ENCODE measurements at regions not wholly inside any gene's neighbourhood (a gene's known extent, or its start where the extent isn't known, plus 50 kb on each side); places are given as distances from the start of the nearest gene placed in this dataset.

DNA sequence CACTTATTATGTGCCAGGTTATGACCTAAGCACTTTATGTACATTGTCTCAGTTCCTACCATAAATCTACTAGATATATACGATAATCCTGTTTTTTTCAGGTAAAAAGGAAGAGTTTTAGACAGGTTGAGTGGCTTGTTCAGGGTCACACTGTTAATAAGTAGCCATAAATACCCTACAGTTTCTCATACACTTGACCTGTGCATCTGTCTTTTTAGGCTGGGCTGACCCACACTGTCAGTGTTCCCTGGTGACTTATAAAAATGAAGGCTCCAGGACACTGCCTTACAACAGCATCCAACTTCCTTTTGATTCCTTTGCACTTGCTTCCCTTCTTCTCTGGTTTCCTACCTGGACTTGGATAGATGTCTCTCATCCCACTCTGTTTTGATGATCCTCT, 78.2 kb upstream of the PAQR3 start:
- H3K4me3 ChIP-seq (ENCODE audit: control extremely low read depth in 1 of 5, extremely low read depth in 1 of 5, insufficient read depth in 1 of 5, low read depth in 2 of 5, low read length in 4 of 5) = no peak overlapping the region
- no peak overlapping the region for H2AFZ ChIP-seq (ENCODE audit: insufficient read depth, low read depth, low read length, poor library complexity, severe bottlenecking)
- H3K4me1 ChIP-seq (ENCODE audit: control insufficient read depth in 2 of 2, insufficient read depth in 2 of 2, low read length in 2 of 2) = no peaks in the 10 kb centered on the region
- no peak overlapping the region for H3K4me2 ChIP-seq (replicated peaks; ENCODE audit: low read depth, low read length, poor library complexity, severe bottlenecking)
- no peaks in the 10 kb centered on the region for H3K27me3 ChIP-seq (replicated peaks in 1 of 4; ENCODE audit: control extremely low read depth in 1 of 4, control insufficient read depth in 3 of 4, insufficient read depth in 4 of 4, low read length in 3 of 4)
- Mint-ChIP-seq H3K27me3 (peaks cover 4% of the 10 kb centered on the region), H3K9me3 (ENCODE audit: insufficient read depth) (no peaks in the 10 kb centered on the region), H3K4me3 (no peak overlapping the region), H3K27ac (no peak overlapping the region), H3K4me1 (no peaks in the 10 kb centered on the region)
- CTCF ChIA-PET = no interaction called here
- WGBS (ENCODE audit: insufficient coverage) = no CpG with 5 or more reads among the region's 1 CpG
- no peaks in the 10 kb centered on the region for H3K9me3 ChIP-seq (ENCODE audit: control extremely low read depth in 1 of 3, control insufficient read depth in 2 of 3, insufficient read depth in 1 of 3, low read length in 2 of 3)
- POLR2A ChIA-PET = no interaction called here
- H3K79me2 ChIP-seq (ENCODE audit: control insufficient read depth, insufficient read depth, low read length) = no peaks in the 10 kb centered on the region
- TF ChIP-seq EZH2 (IDR thresholded peaks at IDR 0.05; ENCODE audit: borderline replicate concordance, insufficient read depth, low read depth, low read length, poor library complexity, severe bottlenecking) = no peak
- TF ChIP-seq, protein P1, sequence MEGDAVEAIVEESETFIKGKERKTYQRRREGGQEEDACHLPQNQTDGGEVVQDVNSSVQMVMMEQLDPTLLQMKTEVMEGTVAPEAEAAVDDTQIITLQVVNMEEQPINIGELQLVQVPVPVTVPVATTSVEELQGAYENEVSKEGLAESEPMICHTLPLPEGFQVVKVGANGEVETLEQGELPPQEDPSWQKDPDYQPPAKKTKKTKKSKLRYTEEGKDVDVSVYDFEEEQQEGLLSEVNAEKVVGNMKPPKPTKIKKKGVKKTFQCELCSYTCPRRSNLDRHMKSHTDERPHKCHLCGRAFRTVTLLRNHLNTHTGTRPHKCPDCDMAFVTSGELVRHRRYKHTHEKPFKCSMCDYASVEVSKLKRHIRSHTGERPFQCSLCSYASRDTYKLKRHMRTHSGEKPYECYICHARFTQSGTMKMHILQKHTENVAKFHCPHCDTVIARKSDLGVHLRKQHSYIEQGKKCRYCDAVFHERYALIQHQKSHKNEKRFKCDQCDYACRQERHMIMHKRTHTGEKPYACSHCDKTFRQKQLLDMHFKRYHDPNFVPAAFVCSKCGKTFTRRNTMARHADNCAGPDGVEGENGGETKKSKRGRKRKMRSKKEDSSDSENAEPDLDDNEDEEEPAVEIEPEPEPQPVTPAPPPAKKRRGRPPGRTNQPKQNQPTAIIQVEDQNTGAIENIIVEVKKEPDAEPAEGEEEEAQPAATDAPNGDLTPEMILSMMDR (IDR thresholded peaks at IDR 0.05) = no peak
- DNase-seq (no peak), ATAC-seq (ENCODE audit: low read depth) (no peak)
- no peaks in the 10 kb centered on the region for H4K20me1 ChIP-seq (ENCODE audit: control insufficient read depth, insufficient read depth, low read length, poor library complexity, severe bottlenecking)
- intact Hi-C loops (cut with micrococcal nuclease) = no loop called here
- no peak overlapping the region for H3K9ac ChIP-seq (ENCODE audit: low read length)
- no peak overlapping the region for H3K27ac ChIP-seq (ENCODE audit: low read length in 2 of 2)
- H3K36me3 ChIP-seq (replicated peaks in 1 of 2; ENCODE audit: control extremely low read depth in 1 of 2, control insufficient read depth in 1 of 2, extremely low read depth in 1 of 2, insufficient read depth in 2 of 2, low read length in 1 of 2) = no peaks in the 10 kb centered on the region

DNA sequence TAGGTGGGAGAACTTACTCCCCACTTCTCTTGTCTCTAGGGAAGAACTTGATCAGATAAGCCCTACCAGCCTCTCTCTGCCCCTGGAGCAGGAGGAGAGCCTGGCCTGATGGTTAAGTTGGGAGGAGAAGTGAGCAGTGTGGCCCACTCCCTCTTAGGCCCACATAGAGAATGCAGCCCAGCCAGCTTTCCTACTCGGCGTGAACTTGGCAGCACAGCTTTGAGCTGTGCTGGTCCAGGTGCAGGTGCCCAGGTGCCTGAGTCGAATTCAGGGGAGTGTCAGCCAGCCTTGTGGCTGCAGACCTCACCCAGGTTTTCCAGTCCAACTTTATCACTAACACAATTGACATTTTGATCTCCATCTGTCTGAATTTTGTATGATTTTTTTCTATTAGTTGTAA, 77.6 kb upstream of the PAQR3 start:
- ChIA-PET CTCF (no interaction called here), POLR2A (no interaction called here)
- DNase-seq = no peak
- WGBS (ENCODE audit: insufficient coverage) = 100% methylated on average over 2 of the region's 3 CpGs
- H3K27ac Mint-ChIP-seq = no peak overlapping the region
- no peak for ATAC-seq (ENCODE audit: low read depth)
- no peaks in the 10 kb centered on the region for H3K79me2 ChIP-seq (ENCODE audit: control insufficient read depth, insufficient read depth, low read length)
- TF ChIP-seq EZH2 (IDR thresholded peaks at IDR 0.05; ENCODE audit: borderline replicate concordance, insufficient read depth, low read depth, low read length, poor library complexity, severe bottlenecking) = no peak
- H2AFZ ChIP-seq (ENCODE audit: insufficient read depth, low read depth, low read length, poor library complexity, severe bottlenecking) = no peak overlapping the region
- no peak overlapping the region for H3K27ac ChIP-seq (ENCODE audit: low read length in 2 of 2)
- no peaks in the 10 kb centered on the region for H3K27me3 ChIP-seq (replicated peaks in 1 of 4; ENCODE audit: control extremely low read depth in 1 of 4, control insufficient read depth in 3 of 4, insufficient read depth in 4 of 4, low read length in 3 of 4)
- H3K9me3 ChIP-seq (ENCODE audit: control extremely low read depth in 1 of 3, control insufficient read depth in 2 of 3, insufficient read depth in 1 of 3, low read length in 2 of 3) = no peaks in the 10 kb centered on the region
- no peak overlapping the region for H3K4me3 Mint-ChIP-seq
- intact Hi-C loops (cut with micrococcal nuclease) = no loop called here
- no peaks in the 10 kb centered on the region for H4K20me1 ChIP-seq (ENCODE audit: control insufficient read depth, insufficient read depth, low read length, poor library complexity, severe bottlenecking)
- H3K4me3 ChIP-seq (ENCODE audit: control extremely low read depth in 1 of 5, extremely low read depth in 1 of 5, insufficient read depth in 1 of 5, low read depth in 2 of 5, low read length in 4 of 5) = no peak overlapping the region
- H3K9me3 Mint-ChIP-seq (ENCODE audit: insufficient read depth) = no peaks in the 10 kb centered on the region
- no peaks in the 10 kb centered on the region for H3K36me3 ChIP-seq (replicated peaks in 1 of 2; ENCODE audit: control extremely low read depth in 1 of 2, control insufficient read depth in 1 of 2, extremely low read depth in 1 of 2, insufficient read depth in 2 of 2, low read length in 1 of 2)
- no peak overlapping the region for H3K9ac ChIP-seq (ENCODE audit: low read length)
- no peaks in the 10 kb centered on the region for H3K4me1 ChIP-seq (ENCODE audit: control insufficient read depth in 2 of 2, insufficient read depth in 2 of 2, low read length in 2 of 2)
- H3K4me2 ChIP-seq (replicated peaks; ENCODE audit: low read depth, low read length, poor library complexity, severe bottlenecking) = no peak overlapping the region
- H3K27me3 Mint-ChIP-seq = peaks cover 4% of the 10 kb centered on the region
- no peaks in the 10 kb centered on the region for H3K4me1 Mint-ChIP-seq
